Thymus (tissue), 11 donors: ENCODE measurements at regions not wholly inside any gene's neighbourhood (a gene's known extent, or its start where the extent isn't known, plus 50 kb on each side); places are given as distances from the start of the nearest gene placed in this dataset.
"Not testable (repeated sequence)": the region's sequence is repeated elsewhere in the genome, so short reads cannot be mapped to it uniquely, and the experiment has no call there.

Source experiments
- DNase-seq, 9 donors: peaks; one replicate each; pipeline ENCODE4 v3.0.0-alpha.2; 2013; ENCODE audit warnings: low spot score in 9 of 9, low read depth in 6 of 9, missing footprints in 1 of 9
- H3K27ac ChIP-seq, 2 donors: one replicate each; pipeline ENCODE4 v1.5.1; 2013; ENCODE audit warnings: control low read depth in 1 of 2, low read depth in 1 of 2, low read length in 1 of 2, mild to moderate bottlenecking in 1 of 2, moderate library complexity in 1 of 2
- H3K27me3 ChIP-seq, 2 donors: one replicate each; pipeline ENCODE4 v1.5.1; 2013; ENCODE audit warnings: low read length in 1 of 2; ENCODE audit not compliant: control insufficient read depth in 2 of 2, insufficient read depth in 1 of 2
- H3K36me3 ChIP-seq, 2 donors: one replicate each; pipeline ENCODE4 v1.5.1; 2013; ENCODE audit warnings: low read length in 1 of 2, mild to moderate bottlenecking in 1 of 2, moderate library complexity in 1 of 2; ENCODE audit not compliant: control insufficient read depth in 2 of 2, insufficient read depth in 2 of 2
- H3K4me1 ChIP-seq, 2 donors: one replicate each; pipeline ENCODE4 v1.5.1; 2013; ENCODE audit warnings: low read length in 2 of 2; ENCODE audit not compliant: control insufficient read depth in 2 of 2, insufficient read depth in 2 of 2
- H3K4me3 ChIP-seq, 2 donors: one replicate each; pipeline ENCODE4 v1.5.1; 2013; ENCODE audit warnings: low read length in 2 of 2, control low read depth in 1 of 2, mild to moderate bottlenecking in 1 of 2
- H3K9me3 ChIP-seq, 2 donors: one replicate each; pipeline ENCODE4 v1.5.1; 2013; ENCODE audit warnings: low read length in 1 of 2, mild to moderate bottlenecking in 1 of 2; ENCODE audit not compliant: control insufficient read depth in 2 of 2, insufficient read depth in 1 of 2
- WGBS: extraction: QIAGEN DNeasy Blood & Tissue Kit; methylation state at CpG from one replicate; pipeline ENCODE4 v1.1.7; 2013; 5-methylcytosine and 5-hydroxymethylcytosine counted together
- donor health status: healthy.

GRCh38 chr12:22115711-22116110 is 69.7 kb downstream of the CMAS start:
- H3K36me3 ChIP-seq, result no peaks in the 10 kb centered on the region
- 98% methylated on average over 4 of the region's 4 CpGs for WGBS
- no peak for DNase-seq

GRCh38 chr12:22116376-22116775 is 70.4 kb downstream of the CMAS start:
- Histone ChIP-seq H3K9me3 (no peaks in the 10 kb centered on the region), H3K27ac (no peak overlapping the region), H3K4me3 (no peak overlapping the region), H3K4me1 (no peaks in the 10 kb centered on the region), H3K36me3 (no peaks in the 10 kb centered on the region), H3K27me3 (no peaks in the 10 kb centered on the region)
- no peak for DNase-seq
- 92% methylated on average over 5 of the region's 5 CpGs for WGBS

More at GRCh38 chr12:22115711-22116110, 69.7 kb downstream of the CMAS start:
- Histone ChIP-seq H3K27me3 (no peaks in the 10 kb centered on the region), H3K4me1 (no peaks in the 10 kb centered on the region), H3K9me3 (no peaks in the 10 kb centered on the region), H3K27ac (no peak overlapping the region), H3K4me3 (no peak overlapping the region)

GRCh38 chr12:22117563-22118237 is 71.7 kb downstream of the CMAS start:
- H3K27me3 ChIP-seq, result no peaks in the 10 kb centered on the region
- no peaks in the 10 kb centered on the region for H3K4me1 ChIP-seq
- H3K4me3 ChIP-seq, result no peak overlapping the region
- 93% methylated on average over 3 of the region's 3 CpGs for WGBS
- H3K9me3 ChIP-seq, result no peaks in the 10 kb centered on the region
- DNase-seq, result no peak
- no peaks in the 10 kb centered on the region for H3K36me3 ChIP-seq
- H3K27ac ChIP-seq, result no peak overlapping the region

- H3K36me3 ChIP-seq, result no peaks in the 10 kb centered on the region
- H3K27ac ChIP-seq, result no peak overlapping the region
- H3K4me3 ChIP-seq, result no peak overlapping the region
- no peaks in the 10 kb centered on the region for H3K27me3 ChIP-seq
- no peaks in the 10 kb centered on the region for H3K4me1 ChIP-seq
- H3K9me3 ChIP-seq, result no peaks in the 10 kb centered on the region
- DNase-seq, result no peak
- WGBS, result 92% methylated on average over 3 of the region's 3 CpGs
Measured at GRCh38 chr12:22118238-22118790, 72.3 kb downstream of the CMAS start.

DNA sequence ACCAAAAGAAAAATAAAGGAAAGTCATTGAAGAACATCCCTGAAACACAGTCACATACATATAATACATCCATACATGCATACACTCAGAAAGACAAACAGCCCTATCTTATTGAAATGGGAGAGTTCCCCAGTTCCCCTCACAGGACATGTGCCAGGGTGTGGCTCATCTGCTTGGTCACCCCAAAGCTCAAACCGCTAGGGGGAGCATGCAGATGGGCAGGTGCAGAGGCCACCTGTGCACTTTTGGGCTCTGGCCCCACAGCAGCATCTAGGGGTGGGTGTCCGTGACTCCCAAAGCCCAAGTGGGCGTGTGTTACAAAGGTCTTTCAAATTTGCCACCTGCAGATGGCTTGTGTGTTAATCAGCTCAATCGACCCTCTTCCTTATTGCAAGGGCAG is 75.2 kb downstream of the CMAS start:
- Histone ChIP-seq H3K4me1 (no peaks in the 10 kb centered on the region), H3K4me3 (no peak overlapping the region), H3K27ac (no peak overlapping the region), H3K27me3 (no peaks in the 10 kb centered on the region), H3K36me3 (no peaks in the 10 kb centered on the region), H3K9me3 (peaks cover 0 to 8% of the 10 kb centered on the region in 2 donors)
- 64% methylated on average over 4 of the region's 4 CpGs for WGBS
- DNase-seq, result peak in 2 of 9 donors; percentile 26 to 38

GRCh38 chr12:22122359-22122758 is 76.3 kb downstream of the CMAS start:
- no peaks in the 10 kb centered on the region for H3K36me3 ChIP-seq
- DNase-seq, result no peak
- no peaks in the 10 kb centered on the region for H3K4me1 ChIP-seq
- H3K27me3 ChIP-seq, result no peaks in the 10 kb centered on the region
- H3K4me3 ChIP-seq, result no peak overlapping the region
- no peak overlapping the region for H3K27ac ChIP-seq
- H3K9me3 ChIP-seq, result peaks cover 0 to 8% of the 10 kb centered on the region in 2 donors
- WGBS, result 87% methylated on average over 2 of the region's 2 CpGs

DNA sequence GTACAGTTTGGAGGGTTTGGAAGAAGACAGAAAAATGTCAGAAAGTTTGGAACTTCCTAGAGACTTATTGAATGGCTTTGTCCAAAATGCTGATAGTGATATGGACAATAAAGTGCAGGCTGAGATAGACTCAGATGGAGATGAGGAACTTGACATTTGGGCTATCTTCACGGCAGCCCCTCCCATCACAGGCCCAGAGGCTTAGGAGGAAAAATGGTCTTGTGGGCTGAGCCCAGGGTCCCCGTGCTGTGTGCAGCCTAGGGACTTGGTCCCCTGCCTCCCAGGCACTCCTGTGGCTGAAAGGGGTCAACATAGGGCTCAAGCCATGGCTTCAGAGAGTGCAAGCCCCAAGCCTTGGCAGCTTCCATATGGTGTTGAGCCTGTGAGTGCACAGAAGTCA is 79.0 kb downstream of the CMAS start:
- Histone ChIP-seq H3K9me3 (peaks cover 0 to 8% of the 10 kb centered on the region in 2 donors), H3K27me3 (no peaks in the 10 kb centered on the region), H3K4me1 (no peaks in the 10 kb centered on the region), H3K4me3 (no peak overlapping the region), H3K36me3 (no peaks in the 10 kb centered on the region), H3K27ac (no peak overlapping the region)
- WGBS, result 98% methylated on average over 2 of the region's 2 CpGs
- no peak for DNase-seq

GRCh38 chr12:22126101-22126500 is 80.1 kb downstream of the CMAS start:
- not testable (repeated sequence) for H3K27me3 ChIP-seq, H3K4me1 ChIP-seq, H3K27ac ChIP-seq, DNase-seq, H3K9me3 ChIP-seq, H3K36me3 ChIP-seq, H3K4me3 ChIP-seq
- whole genome bisulfite sequencing, result 68% methylated on average over 2 of the region's 2 CpGs

GRCh38 chr12:22126758-22127157 is 80.7 kb downstream of the CMAS start:
- H3K36me3 ChIP-seq, result no peaks in the 10 kb centered on the region
- H3K27ac ChIP-seq, result no peak overlapping the region
- no peaks in the 10 kb centered on the region for H3K4me1 ChIP-seq
- no peak for DNase-seq
- H3K4me3 ChIP-seq, result no peak overlapping the region
- WGBS, result 0% methylated on average over 1 of the region's 1 CpG
- no peaks in the 10 kb centered on the region for H3K27me3 ChIP-seq
- H3K9me3 ChIP-seq, result peaks cover 0 to 8% of the 10 kb centered on the region in 2 donors
